ENCODE measurements at regions not wholly inside any gene's neighbourhood (a gene's known extent, or its start where the extent isn't known, plus 50 kb on each side); places are given as distances from the start of the nearest gene placed in this dataset.

DNA sequence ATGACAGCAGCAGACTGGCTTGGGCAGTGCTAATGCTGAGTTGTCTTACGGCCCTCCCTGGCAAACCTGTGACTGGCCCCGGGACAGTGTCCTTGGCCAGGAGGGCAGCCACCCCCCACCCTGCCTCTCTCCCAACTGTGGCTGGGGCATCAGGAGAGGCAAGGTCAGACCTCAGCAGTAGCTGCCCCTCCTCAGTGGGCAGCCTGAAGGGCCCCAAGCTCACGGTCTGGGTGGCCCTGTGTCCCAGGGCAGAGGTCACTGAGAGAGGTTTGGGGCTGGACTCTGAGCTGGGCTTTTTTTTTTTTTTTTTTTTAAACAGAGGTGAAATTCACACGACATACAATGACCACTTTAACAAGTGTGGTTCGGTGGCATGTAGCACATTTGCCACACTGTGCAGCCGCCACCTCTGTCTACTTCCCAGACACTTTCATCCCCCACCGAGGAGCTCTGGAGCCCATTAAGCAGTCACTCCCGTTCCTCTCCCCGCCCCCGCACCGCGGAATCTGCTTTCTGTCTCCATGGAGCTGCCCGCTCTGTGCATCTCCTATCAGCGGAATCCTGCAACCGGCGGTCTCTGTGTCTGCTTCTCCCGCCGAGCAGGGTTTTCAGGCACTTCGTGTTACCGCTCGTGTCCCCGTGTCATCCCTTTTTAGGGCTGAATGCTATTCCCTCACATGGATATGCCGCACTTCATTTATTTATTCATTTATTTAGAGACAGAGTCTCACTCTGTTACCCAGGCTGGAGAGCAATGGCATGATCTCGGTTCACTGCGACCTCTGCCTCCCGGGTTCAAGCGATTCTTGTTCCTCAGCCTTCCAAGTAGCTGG, 67.9 kb upstream of the GATA5 start:
- Histone ChIP-seq H3K36me3 (replicated peaks; ENCODE audit: low read depth, low read length) (no peaks in the 10 kb centered on the region), H4K20me1 (ENCODE audit: insufficient read depth, low read length) (no peaks in the 10 kb centered on the region), H3K9me3 (ENCODE audit: insufficient read depth, low read length) (no peaks in the 10 kb centered on the region), H3K27ac (ENCODE audit: low read length) (no peak overlapping the region), H3K4me2 (ENCODE audit: low read length) (no peak overlapping the region), H3K9ac (ENCODE audit: low read length) (no peak overlapping the region), H3K4me3 (ENCODE audit: low read length) (no peak overlapping the region), H3K79me2 (ENCODE audit: low read length) (no peaks in the 10 kb centered on the region), H3K4me1 (ENCODE audit: low read length) (no peaks in the 10 kb centered on the region), H3K27me3 (ENCODE audit: low read depth, low read length) (peaks cover 6% of the 10 kb centered on the region), H2AFZ (ENCODE audit: low read depth, low read length) (no peak overlapping the region)
- TF ChIP-seq, protein P1, sequence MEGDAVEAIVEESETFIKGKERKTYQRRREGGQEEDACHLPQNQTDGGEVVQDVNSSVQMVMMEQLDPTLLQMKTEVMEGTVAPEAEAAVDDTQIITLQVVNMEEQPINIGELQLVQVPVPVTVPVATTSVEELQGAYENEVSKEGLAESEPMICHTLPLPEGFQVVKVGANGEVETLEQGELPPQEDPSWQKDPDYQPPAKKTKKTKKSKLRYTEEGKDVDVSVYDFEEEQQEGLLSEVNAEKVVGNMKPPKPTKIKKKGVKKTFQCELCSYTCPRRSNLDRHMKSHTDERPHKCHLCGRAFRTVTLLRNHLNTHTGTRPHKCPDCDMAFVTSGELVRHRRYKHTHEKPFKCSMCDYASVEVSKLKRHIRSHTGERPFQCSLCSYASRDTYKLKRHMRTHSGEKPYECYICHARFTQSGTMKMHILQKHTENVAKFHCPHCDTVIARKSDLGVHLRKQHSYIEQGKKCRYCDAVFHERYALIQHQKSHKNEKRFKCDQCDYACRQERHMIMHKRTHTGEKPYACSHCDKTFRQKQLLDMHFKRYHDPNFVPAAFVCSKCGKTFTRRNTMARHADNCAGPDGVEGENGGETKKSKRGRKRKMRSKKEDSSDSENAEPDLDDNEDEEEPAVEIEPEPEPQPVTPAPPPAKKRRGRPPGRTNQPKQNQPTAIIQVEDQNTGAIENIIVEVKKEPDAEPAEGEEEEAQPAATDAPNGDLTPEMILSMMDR (IDR thresholded peaks at IDR 0.05; ENCODE audit: low read depth, low read length) = no peak
- TF ChIP-seq EZH2phosphoT487 (IDR thresholded peaks at IDR 0.05; ENCODE audit: low read depth) = no peak

- TF ChIP-seq EZH2phosphoT487 (IDR thresholded peaks at IDR 0.05; ENCODE audit: low read depth) = no peak
- TF ChIP-seq, protein P1 (IDR thresholded peaks at IDR 0.05; ENCODE audit: low read depth, low read length) = no peak
- Histone ChIP-seq H3K27ac (ENCODE audit: low read length) (no peak overlapping the region), H3K4me2 (ENCODE audit: low read length) (no peak overlapping the region), H3K9ac (ENCODE audit: low read length) (no peak overlapping the region), H3K4me1 (ENCODE audit: low read length) (no peaks in the 10 kb centered on the region), H3K36me3 (replicated peaks; ENCODE audit: low read depth, low read length) (no peaks in the 10 kb centered on the region), H4K20me1 (ENCODE audit: insufficient read depth, low read length) (no peaks in the 10 kb centered on the region), H3K79me2 (ENCODE audit: low read length) (no peaks in the 10 kb centered on the region), H3K27me3 (ENCODE audit: low read depth, low read length) (peaks cover 8% of the 10 kb centered on the region), H3K9me3 (ENCODE audit: insufficient read depth, low read length) (no peaks in the 10 kb centered on the region), H2AFZ (ENCODE audit: low read depth, low read length) (no peak overlapping the region), H3K4me3 (ENCODE audit: low read length) (no peak overlapping the region)
These were observed 68.8 kb upstream of the GATA5 start for GRCh38 chr20:62544505-62545055.

DNA sequence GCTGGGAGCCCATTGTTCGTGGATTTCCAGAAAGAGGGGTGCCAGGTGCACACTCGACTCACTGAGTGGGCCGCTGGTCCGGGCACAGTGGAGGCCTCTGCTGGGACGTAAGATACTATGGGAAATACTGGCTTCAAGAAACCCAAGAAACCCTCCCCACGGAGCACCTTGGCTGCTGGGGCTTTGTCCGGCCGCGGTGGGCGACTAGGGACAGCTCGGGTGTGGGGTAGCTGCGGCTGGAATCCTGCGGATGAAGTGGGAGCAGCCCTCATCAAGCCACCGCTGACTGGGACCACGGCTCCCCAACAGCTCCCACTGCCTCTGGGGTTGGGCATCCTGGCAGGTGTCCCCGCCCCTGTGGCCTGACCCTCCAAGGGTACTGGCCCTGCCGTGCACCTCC, 69.5 kb upstream of the GATA5 start:
- Histone ChIP-seq H2AFZ (ENCODE audit: low read depth, low read length) (no peak overlapping the region), H4K20me1 (ENCODE audit: insufficient read depth, low read length) (no peaks in the 10 kb centered on the region), H3K79me2 (ENCODE audit: low read length) (no peaks in the 10 kb centered on the region), H3K4me3 (ENCODE audit: low read length) (no peak overlapping the region), H3K9ac (ENCODE audit: low read length) (no peak overlapping the region), H3K27me3 (ENCODE audit: low read depth, low read length) (peaks cover 10% of the 10 kb centered on the region), H3K9me3 (ENCODE audit: insufficient read depth, low read length) (no peaks in the 10 kb centered on the region), H3K36me3 (replicated peaks; ENCODE audit: low read depth, low read length) (no peaks in the 10 kb centered on the region), H3K4me2 (ENCODE audit: low read length) (no peak overlapping the region), H3K4me1 (ENCODE audit: low read length) (no peaks in the 10 kb centered on the region), H3K27ac (ENCODE audit: low read length) (no peak overlapping the region)
- no peak for TF ChIP-seq EZH2phosphoT487 (IDR thresholded peaks at IDR 0.05; ENCODE audit: low read depth)
- TF ChIP-seq, protein P1 (IDR thresholded peaks at IDR 0.05; ENCODE audit: low read depth, low read length) = no peak

DNA sequence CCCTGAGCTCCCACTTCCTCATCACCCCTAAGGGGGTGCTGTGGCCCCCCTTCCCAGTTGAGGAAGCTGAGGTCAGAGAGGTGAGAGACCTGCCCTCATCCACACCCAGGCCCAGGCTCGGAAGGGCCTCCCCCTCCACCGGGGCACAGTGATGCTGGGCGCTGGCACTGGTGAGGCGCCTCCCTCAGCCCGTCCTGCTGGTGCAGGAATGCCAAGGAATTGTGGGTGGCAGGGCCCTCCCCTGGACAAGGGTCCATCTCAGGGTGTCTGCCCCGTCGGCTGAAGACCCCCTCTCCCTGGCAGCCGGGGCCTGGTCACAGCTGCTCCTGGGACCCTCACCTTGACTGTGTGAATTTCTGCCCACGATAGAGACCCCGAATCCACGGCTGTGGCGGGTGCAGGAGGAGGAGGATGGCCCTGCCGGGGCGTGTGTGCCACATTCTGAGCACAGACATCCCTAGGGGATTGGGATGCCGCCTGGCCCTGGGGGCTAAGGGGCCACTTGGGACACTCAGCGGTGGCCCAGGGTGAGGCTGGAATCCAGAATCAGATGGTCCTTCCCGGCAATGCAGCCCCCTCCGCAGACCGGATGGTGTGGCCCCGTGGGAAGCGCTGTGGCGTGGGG, 70.2 kb upstream of the GATA5 start:
- peaks cover 6% of the 10 kb centered on the region; the same call in 1 of the 2 replicates for H3K27me3 ChIP-seq (ENCODE audit: low read depth, low read length)
- no peak overlapping the region for H3K27ac ChIP-seq (ENCODE audit: low read length)

More for the DNA sequence above, 70.2 kb upstream of the GATA5 start:
- no peak for TF ChIP-seq EZH2phosphoT487 (IDR thresholded peaks at IDR 0.05; ENCODE audit: low read depth)
- TF ChIP-seq, protein P1 (IDR thresholded peaks at IDR 0.05; ENCODE audit: low read depth, low read length) = no peak
- no peak overlapping the region for H3K4me2 ChIP-seq (ENCODE audit: low read length)
- H2AFZ ChIP-seq (ENCODE audit: low read depth, low read length) = no peak overlapping the region
- H3K79me2 ChIP-seq (ENCODE audit: low read length) = no peaks in the 10 kb centered on the region
- no peaks in the 10 kb centered on the region for H4K20me1 ChIP-seq (ENCODE audit: insufficient read depth, low read length)
- H3K4me3 ChIP-seq (ENCODE audit: low read length) = no peak overlapping the region
- no peaks in the 10 kb centered on the region for H3K9me3 ChIP-seq (ENCODE audit: insufficient read depth, low read length)
- no peaks in the 10 kb centered on the region for H3K36me3 ChIP-seq (replicated peaks; ENCODE audit: low read depth, low read length)
- no peaks in the 10 kb centered on the region for H3K4me1 ChIP-seq (ENCODE audit: low read length)
- H3K9ac ChIP-seq (ENCODE audit: low read length) = no peak overlapping the region
